Kidney (tissue), 13 donors: ENCODE measurements at regions not wholly inside any gene's neighbourhood (a gene's known extent, or its start where the extent isn't known, plus 50 kb on each side); places are given as distances from the start of the nearest gene placed in this dataset.

Experiments
- DNase-seq, 5 donors: peaks; one replicate each; pipeline ENCODE4 v3.0.0-alpha.2; 2013 to 2020
- FAIRE-seq: peaks from 2 replicates; lab custom pipeline; 2012; peaks lifted over from hg19 to GRCh38; lab: Jason Lieb, UNC
- H3K27ac ChIP-seq, 2 donors: one replicate each; pipeline ENCODE4 v1.7.0; 2013; ENCODE audit warnings: low read depth in 2 of 2, low read length in 2 of 2, inconsistent platforms in 1 of 2
- H3K27me3 ChIP-seq: one replicate; pipeline ENCODE4 v1.7.1; 2013; ENCODE audit warnings: low read length, inconsistent platforms; ENCODE audit not compliant: control insufficient read depth, insufficient read depth
- H3K36me3 ChIP-seq, 3 donors: one replicate each; pipeline versions ENCODE4 v1.7.0 to v1.7.1; 2013; ENCODE audit warnings: low read length in 3 of 3, control low read depth in 1 of 3, inconsistent platforms in 1 of 3; ENCODE audit not compliant: insufficient read depth in 3 of 3, control insufficient read depth in 2 of 3
- H3K4me1 ChIP-seq, 3 donors: one replicate each; pipeline versions ENCODE4 v1.7.0 to v1.7.1; 2013; ENCODE audit warnings: low read length in 3 of 3, inconsistent platforms in 1 of 3, low read depth in 1 of 3; ENCODE audit not compliant: control insufficient read depth in 2 of 3, insufficient read depth in 2 of 3
- H3K4me3 ChIP-seq, 3 donors: one replicate each; pipeline versions ENCODE4 v1.7.0 to v1.8.1; 2013; ENCODE audit warnings: low read length in 3 of 3, control low read depth in 1 of 3, inconsistent platforms in 1 of 3
- H3K9ac ChIP-seq, 3 donors: one replicate each; pipeline versions ENCODE4 v1.7.0 to v1.7.1; 2013; ENCODE audit warnings: low read length in 3 of 3, control low read depth in 1 of 3, inconsistent platforms in 1 of 3
- H3K9me3 ChIP-seq, 3 donors: one replicate each; pipeline versions ENCODE4 v1.7.0 to v1.7.1; 2013; ENCODE audit warnings: low read length in 3 of 3, control low read depth in 1 of 3, inconsistent platforms in 1 of 3; ENCODE audit not compliant: control insufficient read depth in 2 of 3, insufficient read depth in 1 of 3
- CTCF ChIP-seq: IDR thresholded peaks from 3 replicates; pipeline ENCODE4 v1.5.1; 2012; ENCODE audit warnings: mild to moderate bottlenecking, moderate library complexity, borderline replicate concordance; ENCODE audit not compliant: insufficient read depth; ENCODE audit errors: extremely low read depth
- intact Hi-C: fragments of 100-400 bp; cut with DNase I; formaldehyde crosslinking; loops from one replicate; pipeline ENCODE4 v1.11.1; 2022
- donor health status: control.
- donor health status: control.
- donor health status: control.
- donor health status: control.
- donor health status: control.
- donor health status: DM: yes; HTN: yes; CAD: no.
- donor health status: Normal renal cell carcinoma (clear cell type).

- Histone ChIP-seq H3K9me3 (no peaks in the 10 kb centered on the region), H3K36me3 (no peaks in the 10 kb centered on the region), H3K4me3 (no peak overlapping the region), H3K27me3 (no peaks in the 10 kb centered on the region), H3K4me1 (no peaks in the 10 kb centered on the region), H3K27ac (no peak overlapping the region), H3K9ac (no peak overlapping the region)
- DNase-seq: no peak
- intact Hi-C loops: no loop called here
- no peak for FAIRE-seq
- TF ChIP-seq CTCF: no peak
Measured at GRCh38 chr13:67538906-67539305, 308.8 kb upstream of the PCDH9 start.

GRCh38 chr13:67520886-67521285, 290.8 kb upstream of the PCDH9 start:
- no peak overlapping the region for H3K9ac ChIP-seq
- FAIRE-seq (no peak), DNase-seq (no peak)
- intact Hi-C loops: no loop called here
- no peak overlapping the region for H3K4me3 ChIP-seq
- H3K27me3 ChIP-seq: no peaks in the 10 kb centered on the region
- no peak for TF ChIP-seq CTCF
- H3K27ac ChIP-seq: no peak overlapping the region
- H3K4me1 ChIP-seq: no peaks in the 10 kb centered on the region
- no peaks in the 10 kb centered on the region for H3K9me3 ChIP-seq
- H3K36me3 ChIP-seq: no peaks in the 10 kb centered on the region

GRCh38 chr13:67519356-67519755, 289.2 kb upstream of the PCDH9 start:
- DNase-seq: no peak
- Histone ChIP-seq H3K4me3 (no peak overlapping the region), H3K36me3 (no peaks in the 10 kb centered on the region), H3K4me1 (no peaks in the 10 kb centered on the region), H3K27ac (no peak overlapping the region), H3K9me3 (no peaks in the 10 kb centered on the region), H3K27me3 (no peaks in the 10 kb centered on the region), H3K9ac (no peak overlapping the region)
- intact Hi-C loops: no loop called here
- no peak for FAIRE-seq
- TF ChIP-seq CTCF: no peak

- Histone ChIP-seq H3K27ac (no peak overlapping the region), H3K27me3 (no peaks in the 10 kb centered on the region), H3K36me3 (no peaks in the 10 kb centered on the region), H3K4me1 (no peaks in the 10 kb centered on the region), H3K4me3 (no peak overlapping the region), H3K9ac (no peak overlapping the region), H3K9me3 (no peaks in the 10 kb centered on the region)
- no peak for TF ChIP-seq CTCF
- intact Hi-C loops: no loop called here
- no peak for FAIRE-seq
- DNase-seq: no peak
Measured at GRCh38 chr13:67518785-67519184, 288.6 kb upstream of the PCDH9 start.
